K562 (cell line): ENCODE measurements at regions not wholly inside any gene's neighbourhood (a gene's known extent, or its start where the extent isn't known, plus 50 kb on each side); places are given as distances from the start of the nearest gene placed in this dataset.

Source experiments
- BRD9 ChIP-seq: fragments of 450-650 bp; IDR thresholded peaks from 2 replicates; pipeline ENCODE4 v1.6.1; 2018; ENCODE audit warnings: low read depth; ENCODE audit not compliant: partially characterized antibody
- EP300 ChIP-seq: IDR thresholded peaks from 2 replicates; pipeline ENCODE4 v1.6.1; 2012; ENCODE audit warnings: low read length, improper control_type of control experiment
- GTF2F1 ChIP-seq: IDR thresholded peaks from 2 replicates; pipeline ENCODE4 v1.6.1; 2011; ENCODE audit warnings: low read depth, low read length, improper control_type of control experiment
- MBD2 ChIP-seq: sonication (generic); IDR thresholded peaks from 2 replicates; pipeline ENCODE4 v1.6.1; 2016; ENCODE audit warnings: low read depth, borderline replicate concordance
- RAD21 ChIP-seq, 2 experiments: fragments of 250-450 bp in 1 of 2; fragments of 450-650 bp in 1 of 2; sonication (Bioruptor Pico) in 1 of 2; formaldehyde crosslinking in 1 of 2; IDR thresholded peaks in 1 of 2; conservative IDR thresholded peaks in 1 of 2; 2 replicates each; pipeline versions ENCODE4 v1.4.0 to v1.8.0; 2020 to 2022; ENCODE audit warnings: mild to moderate bottlenecking in 2 of 2, moderate library complexity in 1 of 2
- SMARCB1 ChIP-seq: IDR thresholded peaks from 2 replicates; pipeline ENCODE4 v1.6.1; 2011; ENCODE audit warnings: improper control_type of control experiment, low read depth; ENCODE audit not compliant: insufficient read length
- SRSF9 ChIP-seq: fragments of 200-400 bp; formaldehyde crosslinking; IDR thresholded peaks from 2 replicates; pipeline ENCODE4 v1.6.1; 2017; ENCODE audit warnings: low read depth, low read length, borderline replicate concordance
- TCF7L2 ChIP-seq: fragments of 150-350 bp; IDR thresholded peaks from 2 replicates; pipeline ENCODE4 v1.6.1; 2016; ENCODE audit warnings: low read depth, mild to moderate bottlenecking, low read length, moderate library complexity
- TRIM28 ChIP-seq: fragments of 450-650 bp; IDR thresholded peaks from 2 replicates; pipeline ENCODE4 v1.6.1; 2017
- TF ChIP-seq, protein P1 (sequence below), 2 experiments: fragments of 450-650 bp in 1 of 2; sonication (generic) in 1 of 2; formaldehyde crosslinking in 1 of 2; IDR thresholded peaks in 1 of 2; conservative IDR thresholded peaks in 1 of 2; 2 replicates each; pipeline versions ENCODE4 v1.6.1 to v1.8.1; 2016 to 2023; ENCODE audit warnings: mild to moderate bottlenecking in 2 of 2, moderate library complexity in 2 of 2, inconsistent platforms in 1 of 2, missing genetic modification reagents in 1 of 2
- TF ChIP-seq, protein P2 (sequence below): sonication (generic); formaldehyde crosslinking; IDR thresholded peaks from 2 replicates; pipeline ENCODE4 v1.8.0; 2023; ENCODE audit warnings: missing genetic modification reagents, mild to moderate bottlenecking, borderline replicate concordance
- TF ChIP-seq, protein P3 (sequence below), 2 experiments: fragments of 450-650 bp; formaldehyde crosslinking in 1 of 2; IDR thresholded peaks; 2 replicates each; pipeline versions ENCODE4 v1.4.0 to v1.6.1; 2014 to 2020; ENCODE audit warnings: mild to moderate bottlenecking in 2 of 2, borderline replicate concordance in 1 of 2, low read depth in 1 of 2

DNA sequence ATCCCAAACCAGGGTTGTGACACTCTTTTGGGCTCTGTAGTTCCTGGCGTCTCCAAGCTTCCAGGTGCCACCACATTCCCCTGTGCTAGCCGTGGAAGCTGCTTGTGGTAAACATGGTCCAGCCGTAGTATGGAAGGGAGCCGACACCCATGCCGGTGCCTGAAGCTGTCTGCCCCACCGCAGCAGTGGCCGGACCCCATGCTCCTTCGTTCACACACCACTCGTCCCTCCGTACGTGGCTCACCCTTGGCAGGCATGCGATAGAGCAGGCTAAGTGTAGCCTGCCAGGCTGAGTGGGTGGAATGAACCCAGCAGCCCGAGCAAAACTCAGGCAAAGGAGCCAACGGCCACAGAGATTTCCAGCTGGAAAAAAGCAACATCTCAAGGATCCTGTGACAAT is 2030.4 kb downstream of the EFNA5 start:
- TF ChIP-seq TRIM28 (no peak), GTF2F1 (no peak), TCF7L2 (no peak), RAD21 (CRISPR knock-in tag; conservative IDR thresholded peaks at IDR 0.05 in 1 of 2, IDR thresholded peaks at IDR 0.05 in 1 of 2) (no peak), MBD2 (no peak), SRSF9 (no peak), SMARCB1 (no peak), BRD9 (no peak), EP300 (no peak)
- TF ChIP-seq, protein P1, sequence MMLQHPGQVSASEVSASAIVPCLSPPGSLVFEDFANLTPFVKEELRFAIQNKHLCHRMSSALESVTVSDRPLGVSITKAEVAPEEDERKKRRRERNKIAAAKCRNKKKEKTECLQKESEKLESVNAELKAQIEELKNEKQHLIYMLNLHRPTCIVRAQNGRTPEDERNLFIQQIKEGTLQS (IDR thresholded peaks at IDR 0.05) = no peak
- TF ChIP-seq, protein P1 (CRISPR knock-in tag; conservative IDR thresholded peaks at IDR 0.05) = no peak
- TF ChIP-seq, protein P2, sequence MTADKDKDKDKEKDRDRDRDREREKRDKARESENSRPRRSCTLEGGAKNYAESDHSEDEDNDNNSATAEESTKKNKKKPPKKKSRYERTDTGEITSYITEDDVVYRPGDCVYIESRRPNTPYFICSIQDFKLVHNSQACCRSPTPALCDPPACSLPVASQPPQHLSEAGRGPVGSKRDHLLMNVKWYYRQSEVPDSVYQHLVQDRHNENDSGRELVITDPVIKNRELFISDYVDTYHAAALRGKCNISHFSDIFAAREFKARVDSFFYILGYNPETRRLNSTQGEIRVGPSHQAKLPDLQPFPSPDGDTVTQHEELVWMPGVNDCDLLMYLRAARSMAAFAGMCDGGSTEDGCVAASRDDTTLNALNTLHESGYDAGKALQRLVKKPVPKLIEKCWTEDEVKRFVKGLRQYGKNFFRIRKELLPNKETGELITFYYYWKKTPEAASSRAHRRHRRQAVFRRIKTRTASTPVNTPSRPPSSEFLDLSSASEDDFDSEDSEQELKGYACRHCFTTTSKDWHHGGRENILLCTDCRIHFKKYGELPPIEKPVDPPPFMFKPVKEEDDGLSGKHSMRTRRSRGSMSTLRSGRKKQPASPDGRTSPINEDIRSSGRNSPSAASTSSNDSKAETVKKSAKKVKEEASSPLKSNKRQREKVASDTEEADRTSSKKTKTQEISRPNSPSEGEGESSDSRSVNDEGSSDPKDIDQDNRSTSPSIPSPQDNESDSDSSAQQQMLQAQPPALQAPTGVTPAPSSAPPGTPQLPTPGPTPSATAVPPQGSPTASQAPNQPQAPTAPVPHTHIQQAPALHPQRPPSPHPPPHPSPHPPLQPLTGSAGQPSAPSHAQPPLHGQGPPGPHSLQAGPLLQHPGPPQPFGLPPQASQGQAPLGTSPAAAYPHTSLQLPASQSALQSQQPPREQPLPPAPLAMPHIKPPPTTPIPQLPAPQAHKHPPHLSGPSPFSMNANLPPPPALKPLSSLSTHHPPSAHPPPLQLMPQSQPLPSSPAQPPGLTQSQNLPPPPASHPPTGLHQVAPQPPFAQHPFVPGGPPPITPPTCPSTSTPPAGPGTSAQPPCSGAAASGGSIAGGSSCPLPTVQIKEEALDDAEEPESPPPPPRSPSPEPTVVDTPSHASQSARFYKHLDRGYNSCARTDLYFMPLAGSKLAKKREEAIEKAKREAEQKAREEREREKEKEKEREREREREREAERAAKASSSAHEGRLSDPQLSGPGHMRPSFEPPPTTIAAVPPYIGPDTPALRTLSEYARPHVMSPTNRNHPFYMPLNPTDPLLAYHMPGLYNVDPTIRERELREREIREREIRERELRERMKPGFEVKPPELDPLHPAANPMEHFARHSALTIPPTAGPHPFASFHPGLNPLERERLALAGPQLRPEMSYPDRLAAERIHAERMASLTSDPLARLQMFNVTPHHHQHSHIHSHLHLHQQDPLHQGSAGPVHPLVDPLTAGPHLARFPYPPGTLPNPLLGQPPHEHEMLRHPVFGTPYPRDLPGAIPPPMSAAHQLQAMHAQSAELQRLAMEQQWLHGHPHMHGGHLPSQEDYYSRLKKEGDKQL (CRISPR knock-in tag) = no peak
- TF ChIP-seq, protein P3, sequence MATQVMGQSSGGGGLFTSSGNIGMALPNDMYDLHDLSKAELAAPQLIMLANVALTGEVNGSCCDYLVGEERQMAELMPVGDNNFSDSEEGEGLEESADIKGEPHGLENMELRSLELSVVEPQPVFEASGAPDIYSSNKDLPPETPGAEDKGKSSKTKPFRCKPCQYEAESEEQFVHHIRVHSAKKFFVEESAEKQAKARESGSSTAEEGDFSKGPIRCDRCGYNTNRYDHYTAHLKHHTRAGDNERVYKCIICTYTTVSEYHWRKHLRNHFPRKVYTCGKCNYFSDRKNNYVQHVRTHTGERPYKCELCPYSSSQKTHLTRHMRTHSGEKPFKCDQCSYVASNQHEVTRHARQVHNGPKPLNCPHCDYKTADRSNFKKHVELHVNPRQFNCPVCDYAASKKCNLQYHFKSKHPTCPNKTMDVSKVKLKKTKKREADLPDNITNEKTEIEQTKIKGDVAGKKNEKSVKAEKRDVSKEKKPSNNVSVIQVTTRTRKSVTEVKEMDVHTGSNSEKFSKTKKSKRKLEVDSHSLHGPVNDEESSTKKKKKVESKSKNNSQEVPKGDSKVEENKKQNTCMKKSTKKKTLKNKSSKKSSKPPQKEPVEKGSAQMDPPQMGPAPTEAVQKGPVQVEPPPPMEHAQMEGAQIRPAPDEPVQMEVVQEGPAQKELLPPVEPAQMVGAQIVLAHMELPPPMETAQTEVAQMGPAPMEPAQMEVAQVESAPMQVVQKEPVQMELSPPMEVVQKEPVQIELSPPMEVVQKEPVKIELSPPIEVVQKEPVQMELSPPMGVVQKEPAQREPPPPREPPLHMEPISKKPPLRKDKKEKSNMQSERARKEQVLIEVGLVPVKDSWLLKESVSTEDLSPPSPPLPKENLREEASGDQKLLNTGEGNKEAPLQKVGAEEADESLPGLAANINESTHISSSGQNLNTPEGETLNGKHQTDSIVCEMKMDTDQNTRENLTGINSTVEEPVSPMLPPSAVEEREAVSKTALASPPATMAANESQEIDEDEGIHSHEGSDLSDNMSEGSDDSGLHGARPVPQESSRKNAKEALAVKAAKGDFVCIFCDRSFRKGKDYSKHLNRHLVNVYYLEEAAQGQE (IDR thresholded peaks at IDR 0.05; ENCODE audit: borderline replicate concordance) = no peak
- TF ChIP-seq, protein P3 (CRISPR knock-in tag; IDR thresholded peaks at IDR 0.05; ENCODE audit: low read depth) = no peak
